Stimulated activated CD8-positive, alpha-beta memory T cell treated with anti-CD3 and anti-CD28 coated beads, Interleukin-4, amount 100 ng/mL, for 1 hour (primary cell): ENCODE measurements at regions not wholly inside any gene's neighbourhood (a gene's known extent, or its start where the extent isn't known, plus 50 kb on each side); places are given as distances from the start of the nearest gene placed in this dataset.

Source experiments
- DNase-seq, 2 donors: peaks; one replicate each; pipeline ENCODE4 v3.0.0-alpha.2; 2020; ENCODE audit warnings: low read depth in 2 of 2, low spot score in 1 of 2

DNA sequence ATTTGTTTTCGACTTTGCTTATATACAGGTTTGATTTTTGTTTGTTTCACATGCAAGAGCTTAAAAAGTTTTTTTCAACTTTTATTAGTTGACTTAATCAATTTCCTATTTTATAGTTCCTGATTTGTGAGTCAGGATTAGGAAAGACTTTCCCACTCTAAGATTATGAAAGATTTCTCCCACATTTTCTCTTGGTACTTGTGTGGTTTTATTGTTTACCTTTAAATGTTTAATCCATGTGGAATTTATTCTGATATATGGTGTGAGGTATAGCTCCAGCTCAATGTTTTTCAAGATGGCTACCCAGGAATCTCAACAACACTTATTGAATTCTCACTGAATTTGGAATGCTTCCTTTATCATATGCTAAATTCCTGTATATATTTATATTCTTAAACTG is 117.8 kb upstream of the LGALSL start:
- DNase-seq: no peak

DNA sequence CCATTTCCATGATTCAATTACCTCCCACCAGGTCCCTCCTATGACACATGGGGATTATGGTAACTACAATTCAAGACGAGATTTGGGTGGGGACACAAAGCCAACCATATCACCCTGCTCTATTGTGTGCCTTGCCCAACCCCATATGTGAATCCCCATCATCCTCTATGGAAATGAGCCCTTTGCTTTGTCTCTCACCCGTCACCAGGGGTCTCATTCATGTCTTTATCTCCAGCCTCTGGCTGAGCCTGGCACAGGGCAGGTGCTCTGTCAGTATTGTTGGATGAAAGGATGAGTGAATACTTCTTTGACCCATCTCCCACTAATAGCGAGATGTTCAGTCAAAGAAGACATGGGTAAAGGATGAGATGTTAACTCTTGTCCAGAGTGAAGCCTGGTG is 116.6 kb upstream of the LGALSL start:
- DNase-seq: no peak

DNA sequence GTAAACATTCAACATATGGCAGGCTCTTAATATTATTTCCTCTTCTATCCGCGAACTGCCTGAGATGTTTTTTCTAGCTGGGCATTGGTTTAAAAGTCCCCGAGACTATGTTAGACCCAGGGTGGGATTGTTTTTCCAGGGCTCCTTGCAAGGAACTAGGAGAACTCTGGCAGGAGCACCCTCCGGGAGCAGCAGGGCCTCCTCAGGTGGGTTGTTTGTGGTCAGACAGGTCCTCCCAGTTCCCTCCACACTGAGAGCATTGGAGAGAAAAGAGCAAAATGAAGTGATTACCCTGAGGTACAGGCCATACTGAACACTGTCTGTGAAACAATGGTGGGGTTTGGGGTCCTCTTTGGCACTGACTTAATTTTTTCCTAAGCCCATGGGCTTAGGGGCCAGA is 115.9 kb upstream of the LGALSL start:
- no peak for DNase-seq

DNA sequence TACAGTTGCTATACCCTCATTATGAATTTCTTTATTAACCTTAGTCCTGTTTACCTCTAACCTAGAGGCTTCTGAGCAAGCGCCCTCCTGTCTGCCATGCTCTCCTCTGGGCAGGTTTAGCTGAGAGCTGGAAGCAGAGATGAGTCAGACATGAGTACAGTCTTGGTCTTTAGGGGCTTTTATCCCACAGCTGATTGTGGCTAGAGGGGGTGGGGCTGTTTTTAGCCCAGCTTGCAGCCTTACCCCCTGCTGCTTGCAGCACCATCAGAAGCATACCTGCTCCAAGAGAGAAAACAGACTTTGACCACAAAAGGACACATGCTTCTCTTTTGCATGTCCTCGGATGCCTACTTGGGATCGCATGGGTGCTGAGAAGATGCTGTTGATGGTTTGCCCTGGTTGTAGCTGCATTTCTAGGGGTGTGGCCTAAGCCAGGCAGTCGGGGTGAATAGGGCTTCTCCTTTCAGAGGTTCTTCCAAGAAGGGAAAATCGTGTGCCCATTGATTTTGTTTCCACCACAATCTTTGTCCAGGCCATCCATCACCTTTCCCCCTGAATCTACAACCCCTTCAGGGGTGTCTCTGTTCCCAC is 115.0 kb upstream of the LGALSL start:
- DNase-seq: no peak

DNA sequence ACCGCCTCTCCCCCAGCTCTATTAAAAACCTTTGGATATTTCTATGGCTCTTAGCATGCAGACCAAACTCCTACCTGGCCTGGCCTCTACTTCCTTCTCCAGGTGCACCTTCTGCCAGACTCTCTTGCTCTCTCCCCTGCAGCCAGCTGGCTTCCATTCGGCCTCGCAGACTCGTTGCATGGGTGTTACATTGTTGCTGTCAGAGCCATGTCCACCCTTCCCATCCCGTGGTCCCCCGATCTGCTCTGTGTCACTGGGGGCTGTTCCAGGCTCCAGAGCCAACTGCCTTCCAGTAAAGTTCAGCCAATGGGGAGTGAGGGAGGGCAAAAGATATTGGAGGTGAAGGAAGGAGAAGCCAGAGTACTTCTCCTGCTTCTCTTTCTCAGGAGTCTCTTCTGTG is 112.5 kb upstream of the LGALSL start:
- no peak for DNase-seq

DNA sequence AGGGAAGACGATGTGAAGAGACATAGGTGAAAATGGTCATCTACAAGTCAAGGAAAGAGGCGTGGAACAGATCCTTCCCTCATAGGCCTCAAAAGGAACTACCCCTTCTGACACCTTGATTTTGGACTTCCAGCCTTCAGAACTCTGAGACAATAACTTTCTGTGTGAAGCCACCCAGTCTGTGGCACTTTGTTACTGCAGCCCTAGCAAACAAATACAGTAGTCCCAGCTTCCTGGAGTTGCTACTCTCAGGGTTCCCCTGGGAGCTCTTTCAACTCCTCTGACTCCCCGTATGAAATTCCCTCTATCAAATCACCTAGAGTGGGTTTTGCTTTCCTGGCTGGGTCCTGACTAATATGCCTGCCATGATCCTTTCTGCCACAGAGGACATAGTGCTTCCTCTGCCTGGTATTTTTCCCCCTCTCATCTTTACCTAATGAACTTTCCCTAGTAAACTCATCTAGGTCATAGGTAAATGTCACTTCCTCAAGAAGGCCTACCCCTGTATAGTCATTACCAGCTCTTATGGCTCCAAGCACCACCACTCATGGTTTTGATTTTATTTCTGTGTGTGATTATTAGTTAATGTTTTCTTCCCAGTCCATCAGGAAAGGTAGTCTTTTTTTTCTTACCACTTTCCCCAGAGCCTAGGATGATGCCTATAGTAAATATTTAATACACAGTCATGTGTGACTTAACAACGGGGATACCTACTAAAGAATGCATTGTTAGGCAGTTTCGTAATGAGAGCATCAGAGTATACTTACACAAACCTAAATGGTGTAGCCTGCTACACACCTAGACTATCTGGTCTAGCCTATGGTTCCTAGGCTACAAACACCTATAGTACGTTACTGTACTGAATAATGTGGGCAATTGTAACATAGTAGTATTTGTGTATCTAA is 111.5 kb upstream of the LGALSL start:
- DNase-seq: no peak

DNA sequence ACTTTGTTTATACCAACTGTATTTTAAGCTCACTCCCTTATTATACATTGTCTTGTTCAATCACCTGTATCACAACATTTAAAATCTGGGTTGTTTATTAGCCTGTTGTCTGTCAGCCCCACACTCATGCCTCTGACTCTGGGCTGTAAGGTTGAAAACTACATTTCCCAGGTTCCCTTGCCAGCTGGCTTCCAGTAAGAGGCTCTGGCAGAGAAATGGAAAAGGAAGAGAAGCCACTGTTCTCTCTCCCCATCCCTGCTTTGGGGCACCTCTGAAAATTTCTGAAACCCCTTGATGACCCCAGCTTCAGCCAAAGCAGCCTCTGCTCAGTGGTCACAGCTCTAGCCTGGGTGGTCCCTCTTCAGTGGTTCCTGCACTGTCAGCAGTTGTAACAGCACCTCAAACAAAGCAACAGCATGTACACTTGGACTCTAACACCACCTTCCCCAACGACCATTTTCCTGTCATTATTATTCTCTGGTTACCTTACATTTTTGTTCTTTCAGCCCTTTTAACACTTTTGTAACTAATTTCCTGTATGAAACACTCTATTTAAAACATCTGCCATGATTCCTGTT is 108.9 kb upstream of the LGALSL start:
- no peak for DNase-seq

DNA sequence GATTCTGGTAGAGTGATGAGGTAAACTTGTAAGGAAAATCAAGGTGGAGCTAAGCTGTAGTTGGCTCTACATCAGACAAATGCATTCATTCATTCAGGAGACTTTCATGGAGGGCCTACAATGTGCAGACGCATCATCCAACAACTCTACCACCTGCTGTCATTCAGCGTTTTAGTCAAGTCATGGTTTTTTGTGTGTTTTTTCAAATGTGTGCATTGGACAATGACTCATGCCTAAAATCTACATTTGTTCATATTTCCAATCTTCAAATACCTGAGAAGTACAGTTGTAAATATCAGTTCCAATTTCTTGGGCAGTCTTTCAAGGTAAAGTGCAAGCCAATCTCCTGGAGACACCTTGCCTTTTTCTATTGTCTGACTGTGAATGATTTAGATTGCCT is 108.0 kb upstream of the LGALSL start:
- no peak for DNase-seq

DNA sequence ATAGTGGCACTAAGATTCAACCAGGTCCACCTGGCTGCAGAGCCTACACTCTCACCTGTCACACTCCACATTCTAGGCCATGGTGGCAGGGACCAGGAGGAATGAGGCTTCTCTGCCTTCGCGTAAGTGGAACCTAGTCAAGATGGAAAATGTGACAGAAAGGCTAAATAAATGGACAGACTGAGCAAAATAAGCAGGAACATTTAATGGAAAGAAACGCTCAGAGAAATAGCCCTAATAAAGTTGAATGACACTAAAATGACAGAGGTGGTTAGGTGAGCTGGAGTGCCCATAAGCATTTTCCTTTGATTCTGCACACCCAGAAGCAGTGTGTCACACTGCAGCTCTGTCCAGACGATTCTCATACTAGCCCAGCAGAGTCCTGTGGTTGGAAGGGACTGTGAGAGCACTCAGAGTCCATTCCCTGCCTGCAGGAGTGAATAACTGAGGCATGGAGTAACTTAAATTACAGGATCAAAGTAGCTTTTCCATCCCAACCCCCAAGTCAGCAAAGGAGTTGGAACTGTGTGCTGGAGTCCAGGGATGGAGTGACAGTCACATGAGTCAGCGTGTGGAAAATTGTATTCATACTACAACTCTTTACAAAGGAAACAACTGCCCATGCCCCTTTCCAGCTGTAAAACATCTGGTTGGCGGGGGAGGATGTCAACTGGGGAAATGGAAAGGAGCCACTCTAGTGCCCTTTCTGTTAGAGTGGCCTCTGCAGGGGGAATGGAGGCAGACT is 105.4 kb upstream of the LGALSL start:
- DNase-seq: no peak

DNA sequence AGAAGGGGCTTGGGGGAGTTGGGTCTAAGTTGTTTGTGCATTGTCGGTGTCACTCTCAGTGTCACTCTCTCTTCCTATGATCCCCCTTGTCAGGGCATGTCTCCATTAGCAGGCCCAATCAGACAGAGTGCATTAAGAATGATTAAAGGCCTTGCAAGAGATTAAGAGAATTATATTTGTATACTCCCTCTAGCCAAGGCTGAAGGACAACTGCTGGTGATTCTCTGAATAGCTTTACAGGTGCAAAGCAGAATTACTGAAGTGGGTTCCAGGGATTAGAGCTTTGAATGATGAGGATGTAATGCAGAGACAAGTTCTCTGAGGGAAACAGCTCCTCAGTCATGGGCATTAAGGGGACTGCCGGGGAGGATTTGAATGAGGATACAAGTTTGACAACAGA is 104.8 kb upstream of the LGALSL start:
- DNase-seq: no peak

DNA sequence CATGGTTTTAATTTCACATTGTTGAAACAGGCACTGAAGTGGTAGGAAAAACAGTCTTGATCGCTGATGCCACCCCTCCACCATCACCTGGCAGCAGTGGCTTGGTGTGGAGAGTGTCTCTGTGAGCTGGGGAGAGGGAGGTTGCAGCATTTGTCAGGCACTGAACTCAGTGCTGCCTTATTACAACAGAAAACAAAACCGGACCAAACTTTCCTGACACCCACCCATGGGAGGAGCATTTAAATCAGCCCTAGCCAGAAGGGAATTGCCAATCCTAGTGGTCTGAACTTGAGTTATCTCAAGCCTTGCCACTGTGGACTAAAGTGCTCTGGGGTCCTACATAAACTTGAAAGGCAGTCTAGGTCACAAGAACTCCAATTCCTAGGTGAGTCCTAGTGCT is 103.0 kb upstream of the LGALSL start:
- no peak for DNase-seq

DNA sequence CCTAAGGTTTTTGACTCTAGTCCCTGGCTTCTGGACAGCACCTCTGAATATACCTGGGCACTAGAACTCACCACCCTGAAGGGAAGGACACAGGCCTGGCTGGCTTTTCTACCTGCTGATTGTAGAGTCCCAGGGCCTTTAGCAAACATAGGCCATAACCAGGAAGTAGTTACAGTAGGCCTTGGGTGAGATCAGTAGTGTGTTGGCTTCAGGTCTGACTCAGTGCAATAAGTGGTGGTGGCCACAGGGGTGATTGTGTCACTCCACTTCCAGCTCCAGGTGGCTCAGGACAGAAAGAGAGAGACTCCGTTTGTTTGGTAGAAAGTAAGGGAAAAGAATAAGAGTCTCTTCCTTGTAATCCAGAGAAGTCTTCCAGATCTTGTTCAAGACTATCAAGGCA is 101.7 kb upstream of the LGALSL start:
- DNase-seq: no peak

DNA sequence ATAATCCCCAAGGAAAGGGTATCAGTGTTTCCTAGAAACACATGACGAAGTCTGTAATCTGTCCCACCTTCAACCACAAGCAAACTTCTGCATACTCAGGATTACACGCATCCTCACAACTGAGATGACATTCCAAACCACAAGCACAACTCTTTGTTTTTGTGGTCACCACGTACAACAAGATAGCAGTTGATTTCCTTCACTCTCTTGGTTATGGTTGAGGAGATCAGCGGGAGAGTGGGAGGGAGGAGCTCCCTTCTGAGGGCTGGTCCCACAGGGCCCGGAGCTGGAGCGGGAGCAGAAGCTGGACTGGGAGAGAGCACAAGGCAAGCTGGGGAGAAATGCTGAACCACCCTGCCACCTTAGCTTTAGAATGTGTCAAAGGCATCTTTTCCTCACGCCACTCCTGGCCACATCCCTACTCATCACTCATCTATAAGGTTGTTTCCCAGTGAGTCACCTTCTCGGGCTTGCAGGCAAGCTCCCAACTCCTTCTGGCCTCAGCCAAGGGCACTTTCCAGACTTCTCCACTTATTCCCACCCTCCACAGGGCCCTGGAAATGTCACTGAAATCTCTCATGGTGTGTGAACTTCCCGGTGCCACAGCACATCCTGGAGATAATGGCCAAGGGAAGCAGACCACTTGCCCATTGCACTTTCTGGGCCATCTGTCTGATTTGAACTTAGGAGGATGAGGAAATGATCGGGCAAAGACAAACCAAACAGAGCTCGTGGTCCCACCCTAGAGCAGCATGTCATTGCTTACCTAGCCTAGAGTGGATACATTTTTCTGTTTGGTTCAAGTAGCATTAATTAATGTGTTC is 98.9 kb upstream of the LGALSL start:
- DNase-seq: no peak

DNA sequence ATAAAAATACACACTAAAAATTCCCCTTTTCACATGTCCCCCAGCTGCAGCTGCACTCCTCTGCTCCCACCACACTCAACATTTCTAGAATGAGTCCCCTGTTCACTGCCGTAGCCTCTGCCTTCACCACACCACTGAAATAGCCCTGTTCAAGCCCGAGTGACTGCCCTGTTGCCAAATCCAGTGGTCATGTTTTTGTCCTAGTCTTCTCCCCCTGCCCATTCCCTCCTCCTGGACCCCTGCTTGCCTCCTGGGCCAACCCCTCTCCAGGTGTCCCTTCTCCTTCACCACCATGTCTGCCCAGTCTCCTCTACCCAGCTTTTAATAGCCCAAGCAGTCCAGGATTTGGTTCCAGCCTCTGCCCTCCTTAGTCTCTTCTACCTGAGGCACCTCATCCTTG is 97.1 kb upstream of the LGALSL start:
- DNase-seq: no peak

DNA sequence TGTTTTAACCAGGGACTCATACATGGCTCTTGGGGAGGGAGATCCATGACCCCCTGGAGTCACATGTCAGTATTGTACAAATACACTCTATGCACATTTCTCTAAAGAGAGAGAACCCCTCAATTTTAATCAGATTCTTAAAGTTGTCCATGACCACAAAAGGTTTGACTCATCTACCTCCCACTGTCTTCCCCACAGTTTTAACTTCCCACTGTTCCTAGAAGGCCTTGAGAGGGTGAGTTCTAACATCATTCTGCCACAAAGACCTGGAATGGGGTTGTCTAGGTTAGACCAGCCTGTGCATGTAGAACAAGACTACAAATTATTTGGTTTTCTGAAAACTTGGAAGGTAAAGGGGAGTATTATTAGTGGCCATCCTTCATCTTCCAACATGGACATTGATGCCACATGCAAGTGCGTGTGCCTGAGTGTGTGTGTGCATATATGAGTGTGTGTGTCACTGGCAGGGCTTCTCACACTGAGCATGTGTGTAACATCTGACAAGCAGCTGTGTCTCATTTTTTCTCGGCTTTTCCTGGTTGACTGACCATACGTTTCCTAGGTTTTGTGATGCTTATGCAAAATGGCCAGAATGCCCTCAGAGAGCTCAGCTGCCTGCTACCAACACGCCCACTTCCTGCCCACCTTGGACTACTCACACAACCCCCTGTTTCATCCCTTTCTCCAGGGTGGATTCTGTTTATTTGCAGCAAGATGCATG is 94.6 kb upstream of the LGALSL start:
- no peak for DNase-seq

DNA sequence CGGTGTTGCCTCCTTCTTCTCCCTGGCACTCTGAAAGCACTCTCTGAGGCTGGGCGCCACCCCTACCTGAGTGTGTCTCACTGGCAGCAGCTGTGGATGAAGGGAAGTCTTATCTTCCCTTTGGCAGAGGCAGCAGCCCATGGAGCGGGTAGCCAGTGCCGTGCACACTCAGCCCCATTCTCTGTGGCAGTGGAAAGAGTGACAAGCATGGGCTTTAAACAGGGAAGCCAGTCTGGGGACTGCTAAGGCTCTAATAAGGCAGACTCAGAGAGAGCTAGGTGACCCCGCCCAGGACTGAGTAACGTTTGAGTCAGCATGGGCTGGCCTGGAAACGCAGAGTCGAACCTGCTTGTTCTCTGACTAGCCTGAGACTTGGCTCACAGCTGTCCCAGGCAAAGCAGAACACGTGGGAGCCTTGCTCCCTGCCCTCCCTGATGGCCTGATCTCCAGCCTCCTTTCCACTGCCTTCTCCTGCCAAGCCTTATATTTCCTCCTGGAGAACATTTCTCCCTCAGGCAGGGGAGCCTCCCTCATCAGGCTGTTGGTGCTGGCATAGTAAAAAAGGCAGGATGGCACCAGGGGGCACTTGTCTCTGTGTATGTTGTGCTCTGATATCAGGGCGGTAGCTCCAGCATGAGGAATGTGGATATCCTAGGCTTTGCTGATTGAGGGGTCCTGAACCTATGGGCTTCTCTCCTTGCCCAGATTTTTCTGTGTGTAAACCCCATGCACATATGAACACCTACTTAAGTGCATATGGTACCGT is 93.9 kb upstream of the LGALSL start:
- DNase-seq: no peak

DNA sequence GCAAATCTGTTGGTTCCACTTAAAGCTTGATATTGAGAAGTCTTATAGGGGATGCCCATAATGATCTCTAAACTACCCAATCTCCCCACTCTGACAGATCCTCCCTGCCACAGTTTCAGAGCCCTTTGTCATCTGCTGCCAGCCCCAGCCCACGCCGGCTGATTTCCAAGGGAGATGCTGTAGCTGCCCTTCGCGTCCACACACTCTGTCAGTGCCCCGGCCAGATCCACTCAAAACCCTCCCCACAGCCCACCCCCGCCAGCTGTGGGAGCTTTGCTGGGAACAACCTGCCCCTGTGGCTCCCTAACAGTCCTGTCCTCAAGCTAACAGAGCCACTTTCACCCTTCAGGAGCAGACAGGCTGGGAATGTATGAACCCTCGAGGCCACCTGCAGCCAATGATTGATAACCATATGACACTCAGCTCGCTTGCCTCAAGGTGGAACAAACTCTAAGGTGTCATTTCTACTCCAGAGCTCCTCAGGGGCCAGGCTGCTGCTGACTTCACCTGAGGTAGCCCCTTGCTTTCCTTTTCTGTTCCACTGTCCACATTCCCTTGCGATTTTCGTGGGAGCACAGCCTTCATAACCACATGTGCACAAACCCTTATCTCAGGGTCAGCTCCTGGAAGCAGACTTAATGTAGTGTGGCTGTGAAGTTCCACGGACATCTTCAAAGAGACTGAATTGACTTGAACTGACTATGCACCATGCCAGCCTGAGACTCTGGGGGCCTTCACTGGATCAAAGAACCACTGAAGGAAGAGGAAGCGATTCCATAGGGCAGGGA is 92.6 kb upstream of the LGALSL start:
- no peak for DNase-seq

DNA sequence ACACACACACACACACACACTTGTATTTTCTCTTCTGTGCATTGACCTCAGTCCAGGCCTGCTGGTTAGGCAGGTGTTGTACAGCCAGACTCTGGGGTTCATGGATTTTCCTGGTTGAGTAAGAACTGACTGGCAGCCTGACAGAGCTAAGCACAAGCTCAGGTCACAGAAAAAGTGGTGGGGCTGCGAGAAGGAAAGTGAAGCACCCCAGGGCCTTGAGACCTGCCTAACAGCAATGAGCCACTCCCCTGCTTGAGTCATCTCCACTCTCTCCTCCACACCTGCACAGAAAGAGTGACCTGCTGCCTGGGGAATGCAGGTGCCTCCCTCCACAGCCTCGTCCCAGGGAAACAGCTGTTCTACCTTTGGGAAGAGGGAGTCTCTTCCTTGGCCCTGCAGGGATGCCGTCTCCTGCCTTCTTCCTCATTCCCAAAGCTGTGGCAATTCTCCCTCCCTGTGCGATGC is 91.4 kb upstream of the LGALSL start:
- no peak for DNase-seq

DNA sequence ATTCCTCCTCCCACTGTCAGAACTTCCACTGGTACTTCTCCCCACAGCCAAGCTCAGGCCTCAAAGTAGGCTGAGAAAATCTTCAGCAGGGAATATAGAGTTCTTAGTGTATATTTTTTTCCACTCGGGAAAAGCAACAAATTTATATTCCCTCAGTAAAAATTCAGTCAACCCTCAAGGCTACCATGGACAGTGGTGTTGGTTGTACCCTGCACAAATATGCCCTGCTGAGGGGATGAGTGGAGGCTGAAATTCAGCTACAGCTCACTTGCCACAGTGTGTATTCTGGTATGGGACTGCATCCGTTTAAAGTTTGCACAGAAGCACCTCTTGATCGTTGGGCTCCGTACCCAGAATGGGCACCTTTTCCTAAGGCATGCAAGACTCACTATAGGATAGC is 90.8 kb upstream of the LGALSL start:
- no peak for DNase-seq
